GM19372 (cell line): ENCODE measurements at regions not wholly inside any gene's neighbourhood (a gene's known extent, or its start where the extent isn't known, plus 50 kb on each side); places are given as distances from the start of the nearest gene placed in this dataset.
"Not testable (repeated sequence)": the region's sequence is repeated elsewhere in the genome, so short reads cannot be mapped to it uniquely, and the experiment has no call there.

Experiments
- ATAC-seq: cut with Tn5 transposase; IDR thresholded peaks from one replicate; pipeline ENCODE4 v1.9.1; 2021; ENCODE audit warnings: mild to moderate bottlenecking, low read depth, moderate library complexity; ENCODE audit not compliant: unreplicated experiment

GRCh38 chr4:97262769-97263168 lies 880.5 kb downstream of the STPG2 start:
- ATAC-seq, result no peak

GRCh38 chr4:97270051-97270450 lies 873.2 kb downstream of the STPG2 start:
- ATAC-seq, result no peak

GRCh38 chr4:97279391-97279790 lies 863.9 kb downstream of the STPG2 start:
- no peak for ATAC-seq

GRCh38 chr4:97300561-97300960 lies 842.7 kb downstream of the STPG2 start:
- ATAC-seq, result no peak

- ATAC-seq, result no peak
Observed at GRCh38 chr4:97305351-97305750, 837.9 kb downstream of the STPG2 start.

GRCh38 chr4:97309121-97309520 lies 834.2 kb downstream of the STPG2 start:
- no peak for ATAC-seq

- no peak for ATAC-seq
Observed at GRCh38 chr4:97317201-97317600, 826.1 kb downstream of the STPG2 start.

- no peak for ATAC-seq
Observed at GRCh38 chr4:97317671-97318070, 825.6 kb downstream of the STPG2 start.

GRCh38 chr4:97325751-97326150 lies 817.5 kb downstream of the STPG2 start:
- not testable (repeated sequence) for ATAC-seq

- ATAC-seq, result no peak
Observed at GRCh38 chr4:97330917-97331316, 812.4 kb downstream of the STPG2 start.

- ATAC-seq, result no peak
Observed at GRCh38 chr4:97334348-97334747, 808.9 kb downstream of the STPG2 start.

GRCh38 chr4:97349468-97350186 lies 793.6 kb downstream of the STPG2 start:
- no peak for ATAC-seq

GRCh38 chr4:97353876-97354275 lies 789.4 kb downstream of the STPG2 start:
- no peak for ATAC-seq

GRCh38 chr4:97359826-97360225 lies 783.5 kb downstream of the STPG2 start:
- no peak for ATAC-seq

GRCh38 chr4:97360733-97361132 lies 782.5 kb downstream of the STPG2 start:
- no peak for ATAC-seq

GRCh38 chr4:97367878-97368277 lies 775.4 kb downstream of the STPG2 start:
- ATAC-seq, result no peak

GRCh38 chr4:97370568-97370967 lies 772.7 kb downstream of the STPG2 start:
- ATAC-seq, result no peak

- no peak for ATAC-seq
Observed at GRCh38 chr4:97374526-97374925, 768.8 kb downstream of the STPG2 start.

- ATAC-seq, result no peak
Observed at GRCh38 chr4:97386969-97387368, 756.3 kb downstream of the STPG2 start.

GRCh38 chr4:97394653-97395052 lies 748.6 kb downstream of the STPG2 start:
- ATAC-seq, result no peak

- ATAC-seq, result no peak
Observed at GRCh38 chr4:97396097-97396496, 747.2 kb downstream of the STPG2 start.

- ATAC-seq, result no peak
Observed at GRCh38 chr4:97396605-97397004, 746.7 kb downstream of the STPG2 start.
